ENCODE measurements at regions not wholly inside any gene's neighbourhood (a gene's known extent, or its start where the extent isn't known, plus 50 kb on each side); places are given as distances from the start of the nearest gene placed in this dataset.
"Not testable (repeated sequence)": the region's sequence is repeated elsewhere in the genome, so short reads cannot be mapped to it uniquely, and the experiment has no call there.

GRCh38 chr14:106341161-106341560 lies 814.8 kb downstream of the TMEM121 start:
- TF ChIP-seq CTCF (IDR thresholded peaks at IDR 0.05; ENCODE audit: low read depth, low read length); POLR2A (IDR thresholded peaks at IDR 0.05; ENCODE audit: extremely low read depth, insufficient read length): not testable (repeated sequence)

Data from NB4 (cell line).